SK-N-DZ (cell line): ENCODE measurements at regions not wholly inside any gene's neighbourhood (a gene's known extent, or its start where the extent isn't known, plus 50 kb on each side); places are given as distances from the start of the nearest gene placed in this dataset.

ENCODE experiments used
- DNase-seq: peaks from one replicate; pipeline ENCODE4 v3.0.0-alpha.2; 2015; ENCODE audit warnings: low spot score

DNA sequence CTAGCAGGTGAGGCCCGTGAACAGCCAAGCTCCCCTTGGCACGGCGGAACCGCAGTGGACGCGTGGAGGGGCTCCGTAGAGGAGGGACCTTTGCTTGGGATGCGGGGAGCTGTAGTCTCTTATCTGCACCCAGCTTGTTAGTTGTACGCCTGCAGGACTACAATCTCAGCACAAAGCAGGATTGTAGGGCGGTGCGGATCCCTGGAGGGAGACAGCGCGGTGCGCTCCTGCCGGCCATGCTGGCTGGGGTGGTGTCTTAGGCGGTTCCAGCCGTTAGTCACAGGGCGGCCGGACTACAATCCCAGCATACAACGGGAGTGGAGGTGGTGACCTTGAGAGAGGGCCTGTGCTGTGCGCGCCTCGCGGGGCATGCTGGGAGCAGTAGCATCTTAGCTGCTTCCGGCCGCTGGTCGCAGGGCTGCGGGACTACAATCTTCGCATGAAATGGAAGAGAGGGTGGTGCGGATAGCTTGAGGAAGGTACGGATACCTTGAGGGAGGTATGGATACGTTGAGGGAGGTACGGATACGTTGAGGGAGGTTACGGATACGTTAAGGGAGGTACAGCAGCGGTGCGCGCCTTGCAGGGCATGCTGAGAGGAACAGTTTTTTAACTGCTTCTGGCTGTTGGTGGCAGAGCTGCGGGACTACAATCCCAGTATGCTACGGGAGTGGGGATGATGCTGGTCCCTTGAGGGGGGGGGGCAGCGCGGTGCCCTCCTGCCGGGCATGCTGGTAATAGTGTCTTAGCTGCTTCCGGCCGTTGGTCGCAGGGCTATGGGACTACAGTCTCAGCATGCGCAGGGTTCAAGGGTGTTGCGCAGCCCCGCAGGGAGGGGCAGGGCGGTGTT is 1419.1 kb downstream of the UQCRFS1 start:
- DNase-seq = peak; percentile 92

GRCh38 chr19:27793128-27793643 is 1419.8 kb downstream of the UQCRFS1 start:
- DNase-seq = peak; percentile 85

DNA sequence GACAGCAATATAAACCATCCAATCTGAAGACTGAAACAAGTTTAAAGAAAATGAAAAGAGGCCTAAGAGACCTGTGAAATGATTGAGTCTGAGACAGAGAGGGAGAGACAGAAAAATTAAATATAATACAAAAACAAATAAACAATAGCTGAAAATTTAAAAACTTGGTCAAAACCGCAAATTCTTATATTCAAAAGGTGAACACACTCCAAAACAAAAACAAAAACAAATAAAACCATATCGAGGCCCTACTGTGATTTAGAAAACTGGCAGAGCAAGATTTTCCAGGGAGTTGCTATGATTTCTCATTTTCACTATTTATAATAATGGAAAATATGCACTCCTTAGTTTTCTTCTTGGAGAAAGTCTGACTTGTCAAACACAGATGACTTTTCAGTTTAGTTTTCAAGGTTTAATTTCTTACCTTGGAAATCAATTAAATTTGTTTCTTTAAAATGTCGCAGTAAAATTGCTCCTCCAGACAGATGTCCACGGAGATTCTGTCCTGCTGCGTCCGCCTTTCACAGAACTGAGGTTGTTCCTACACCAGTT is 1420.3 kb downstream of the UQCRFS1 start:
- no peak for DNase-seq

DNA sequence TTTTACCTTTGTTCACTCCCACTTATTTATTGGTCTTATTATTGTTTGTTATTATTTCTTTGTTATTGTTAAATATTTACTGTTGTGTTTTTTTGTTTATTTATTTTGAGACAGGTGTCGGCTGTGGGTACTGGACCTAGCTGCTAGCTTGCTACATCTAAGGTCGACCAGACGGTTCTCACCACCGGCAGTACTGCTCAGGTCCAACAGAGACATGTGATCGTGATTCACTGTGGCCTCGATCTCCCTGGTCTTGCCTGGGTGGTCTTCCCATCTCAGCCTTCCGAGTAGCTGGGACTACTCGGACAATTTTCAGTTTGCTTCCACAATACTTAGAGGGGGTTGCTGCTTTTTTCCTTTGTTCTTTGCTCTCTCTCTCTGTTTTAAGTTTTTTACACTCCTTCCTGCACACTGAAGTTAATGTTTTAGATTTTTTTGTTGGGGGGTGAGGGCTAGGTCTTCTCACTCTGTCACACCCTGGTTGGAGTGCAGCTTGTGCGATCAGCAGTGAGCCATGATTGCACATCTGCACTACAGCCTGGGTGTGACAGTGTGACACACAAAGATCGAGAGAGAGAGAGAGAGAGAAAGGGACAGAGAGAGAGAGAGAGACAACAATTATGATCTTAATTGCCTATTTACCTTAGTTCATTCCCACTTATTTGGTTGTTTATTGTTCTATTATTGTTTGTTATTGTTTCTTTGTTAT is 1432.4 kb downstream of the UQCRFS1 start:
- DNase-seq = no peak

GRCh38 chr19:27779954-27780353 is 1433.0 kb downstream of the UQCRFS1 start:
- DNase-seq = no peak

GRCh38 chr19:27777726-27778125 is 1435.2 kb downstream of the UQCRFS1 start:
- DNase-seq = no peak

DNA sequence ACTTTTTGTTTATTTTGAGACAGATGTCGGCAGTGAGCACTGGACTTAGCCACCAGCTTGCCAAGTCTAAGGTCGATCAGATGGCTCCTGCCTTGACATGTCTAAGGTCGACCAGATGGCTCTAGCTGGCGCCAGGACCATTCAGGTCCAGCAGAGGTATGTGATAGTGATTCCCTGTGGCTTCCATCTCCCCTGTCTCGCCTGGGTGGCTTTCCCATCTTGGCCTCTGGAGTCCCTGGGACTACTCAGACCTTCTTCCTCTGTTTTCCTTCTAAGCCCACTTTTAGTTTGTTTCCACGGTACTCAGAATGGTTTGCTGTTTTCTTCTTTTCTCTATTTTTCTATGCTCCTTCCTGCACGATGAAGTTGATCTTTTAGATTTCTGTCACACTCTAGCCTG is 1435.7 kb downstream of the UQCRFS1 start:
- no peak for DNase-seq

DNA sequence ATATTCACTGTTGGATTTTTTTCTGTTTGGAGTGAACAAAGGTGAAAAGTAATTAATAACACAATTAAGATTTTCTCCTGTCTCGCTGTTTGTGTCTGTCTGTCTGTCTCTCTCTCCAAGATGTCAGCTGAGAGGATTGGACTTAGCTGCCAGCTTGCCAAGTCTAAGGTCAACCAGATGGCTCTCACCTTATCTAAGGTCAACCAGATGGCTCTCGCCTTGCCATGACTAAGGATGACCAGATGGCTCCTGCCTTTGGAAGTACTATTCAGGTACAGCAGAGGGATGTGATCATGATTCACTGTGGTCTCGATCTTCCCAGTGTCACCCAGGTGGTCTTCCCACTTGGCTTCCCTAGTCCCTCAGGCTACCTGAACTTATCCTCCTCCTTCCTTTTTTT is 1436.4 kb downstream of the UQCRFS1 start:
- peak; percentile 22 for DNase-seq

DNA sequence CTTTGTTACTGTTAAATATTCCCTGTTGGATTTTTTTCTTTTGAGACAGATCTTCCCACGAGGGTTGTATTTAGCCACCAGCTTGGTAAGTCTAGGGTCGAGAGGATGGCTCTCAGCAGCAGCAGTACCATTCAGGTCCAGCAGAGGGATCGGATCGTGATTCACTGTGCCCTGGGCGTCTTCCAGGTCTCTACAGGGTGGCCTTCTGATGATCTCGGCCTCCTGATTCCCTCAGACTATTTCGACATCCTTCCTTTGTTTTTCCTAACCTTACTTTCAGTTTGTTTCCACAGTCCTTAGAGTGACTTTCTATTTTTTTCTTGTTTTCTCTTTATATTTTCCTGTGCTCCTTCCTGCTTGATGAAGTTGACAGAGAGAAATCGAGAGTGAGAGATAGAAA is 1436.9 kb downstream of the UQCRFS1 start:
- DNase-seq = no peak

DNA sequence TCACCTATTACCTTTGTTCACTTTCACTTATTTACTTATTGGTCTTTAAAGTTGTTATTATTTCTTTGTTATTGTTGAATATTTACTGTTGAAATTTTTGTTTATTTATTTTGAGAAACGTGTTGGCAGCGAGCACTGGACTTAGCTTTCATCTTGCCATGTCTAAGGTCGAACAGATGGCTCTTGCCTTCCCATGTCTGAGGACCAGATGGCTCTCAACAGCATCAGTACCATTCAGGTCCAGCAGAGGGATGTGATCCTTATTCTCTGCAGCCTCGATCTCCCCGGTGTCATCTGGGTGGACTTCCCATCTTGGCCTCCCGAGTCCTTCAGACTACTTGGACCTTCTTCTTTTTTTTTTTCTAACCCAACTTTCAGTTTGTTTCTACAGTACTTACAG is 1437.6 kb downstream of the UQCRFS1 start:
- DNase-seq = no peak

GRCh38 chr19:27774827-27775226 is 1438.1 kb downstream of the UQCRFS1 start:
- DNase-seq = no peak

DNA sequence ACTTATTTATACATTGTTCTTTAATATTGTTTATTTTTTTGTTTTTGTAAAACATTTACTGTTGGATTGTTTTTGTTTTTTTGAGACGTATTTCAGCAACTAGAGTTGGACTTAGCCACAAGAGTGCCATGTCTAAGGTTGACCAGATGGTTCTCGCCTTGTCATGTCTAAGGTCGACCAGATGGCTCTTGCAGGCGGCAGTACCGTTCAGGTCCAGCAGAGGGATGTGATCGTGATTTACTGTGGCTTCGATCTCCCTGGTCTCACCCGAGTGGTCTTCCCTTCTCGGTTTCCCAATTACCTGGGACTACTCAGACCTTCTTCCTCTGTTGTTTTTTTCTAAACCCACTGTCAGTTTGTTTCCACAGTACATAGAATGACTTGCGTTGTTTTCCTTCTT is 1438.6 kb downstream of the UQCRFS1 start:
- no peak for DNase-seq

DNA sequence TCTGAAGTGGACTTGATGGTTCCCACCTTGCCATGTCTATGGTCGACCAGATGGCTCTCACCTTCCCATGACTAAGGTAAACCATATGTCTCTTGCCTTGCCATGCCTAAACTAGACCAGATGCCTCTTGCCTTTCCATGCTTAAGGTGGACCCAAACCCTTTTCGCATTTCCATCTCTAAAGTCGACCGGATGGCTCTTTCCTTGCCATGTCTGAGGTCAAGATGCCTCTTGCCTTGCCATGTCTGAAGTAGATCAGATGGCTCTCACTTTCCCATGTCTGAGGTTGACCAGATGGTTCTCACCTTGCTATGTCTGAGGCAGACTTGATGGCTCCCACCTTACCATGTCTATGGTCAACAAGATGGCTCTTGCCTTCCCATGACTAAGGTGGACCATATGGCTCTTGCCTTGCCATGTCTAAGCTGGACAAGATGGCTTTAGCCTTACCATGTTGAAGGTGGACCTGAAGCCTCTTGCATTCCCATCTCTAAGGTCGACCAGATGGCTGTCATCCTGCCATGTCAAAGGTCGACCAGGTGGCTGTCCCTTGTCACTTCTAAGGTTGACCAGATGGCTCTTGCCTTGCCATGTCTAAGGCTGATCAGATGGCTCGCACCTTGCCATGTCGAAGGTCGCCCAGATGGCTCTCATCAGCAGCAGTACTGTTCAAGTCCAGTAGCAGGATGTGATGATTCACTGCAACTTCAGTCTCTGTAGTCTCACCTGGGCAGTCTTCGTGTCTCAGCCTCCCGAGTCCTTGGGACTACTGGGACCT is 1439.4 kb downstream of the UQCRFS1 start:
- DNase-seq = no peak

- DNase-seq = no peak
These were observed 1440.9 kb downstream of the UQCRFS1 start for GRCh38 chr19:27772059-27772458.

DNA sequence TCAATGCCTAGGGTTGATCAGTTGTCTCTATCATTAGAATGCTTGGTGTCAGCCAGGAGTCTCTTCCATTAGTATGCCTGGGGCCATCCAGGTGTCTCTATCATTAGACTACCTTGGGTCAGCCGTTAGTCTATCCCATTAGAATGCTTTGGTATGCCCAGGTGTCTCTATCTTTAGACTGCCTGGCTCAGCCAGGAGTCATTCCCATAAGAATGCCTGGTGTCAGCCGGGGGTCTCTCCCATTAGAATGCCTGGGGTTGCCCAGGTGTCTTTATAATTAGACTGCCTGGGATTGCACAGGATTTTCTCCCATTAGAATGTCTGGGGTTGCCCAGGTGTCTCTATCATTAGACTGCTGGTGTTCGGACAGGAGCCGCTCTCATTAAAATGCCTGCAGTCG is 1442.9 kb downstream of the UQCRFS1 start:
- no peak for DNase-seq

- no peak for DNase-seq
These were observed 1445.7 kb downstream of the UQCRFS1 start for GRCh38 chr19:27767234-27767633.

- no peak for DNase-seq
These were observed 1446.8 kb downstream of the UQCRFS1 start for GRCh38 chr19:27765912-27766725.

DNA sequence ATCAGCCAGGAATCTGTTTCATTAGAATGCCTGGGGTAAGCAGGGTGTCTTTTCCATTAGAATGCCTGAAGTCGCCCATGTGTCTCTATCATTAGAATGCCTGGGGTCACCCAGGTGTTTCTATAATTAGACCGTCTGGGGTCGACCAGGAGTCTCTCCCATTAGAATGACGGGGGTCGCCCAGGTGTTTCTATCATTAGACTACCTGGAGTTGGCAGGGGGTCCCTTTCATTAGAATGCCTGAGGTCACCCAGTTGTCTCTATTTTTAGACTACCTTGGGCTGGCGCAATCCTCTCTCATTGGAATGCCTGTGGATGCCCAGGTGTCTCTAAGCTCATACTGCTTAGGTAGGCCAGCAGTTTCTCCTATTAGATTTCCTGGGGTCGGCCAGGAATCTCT is 1447.6 kb downstream of the UQCRFS1 start:
- no peak for DNase-seq

DNA sequence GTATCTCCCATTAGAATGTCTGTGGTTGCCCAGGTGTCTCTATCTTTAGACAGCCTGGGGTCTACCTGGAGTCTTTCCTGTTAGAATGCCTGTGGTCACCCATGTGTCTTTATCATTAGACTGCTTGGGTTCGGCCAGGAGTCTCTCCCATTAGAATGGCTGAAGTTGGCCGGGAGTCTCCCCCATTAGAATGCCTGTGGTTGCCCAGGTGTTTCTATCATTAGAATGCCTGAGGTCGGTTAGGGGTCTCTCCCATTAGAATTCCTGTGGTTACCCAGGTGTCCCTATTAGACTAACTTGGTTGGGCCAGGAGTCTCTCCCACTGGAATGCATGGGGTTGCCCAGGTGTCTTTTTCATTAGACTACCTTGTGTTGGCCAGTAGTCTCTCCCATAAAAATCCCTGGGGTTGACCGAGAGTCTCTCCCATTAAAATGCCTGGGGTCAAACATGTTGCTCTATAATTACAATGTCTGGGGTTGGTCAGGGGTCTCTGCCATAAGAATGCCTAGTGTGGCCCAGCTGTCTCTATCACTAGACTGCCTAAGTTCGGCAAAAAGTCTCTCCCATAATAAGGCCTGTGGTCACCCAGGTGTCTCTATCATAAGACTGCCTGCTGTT is 1448.7 kb downstream of the UQCRFS1 start:
- no peak for DNase-seq

GRCh38 chr19:27762933-27763332 is 1450.0 kb downstream of the UQCRFS1 start:
- no peak for DNase-seq
